Trophoblast cell (in vitro differentiated cells and primary cell): ENCODE measurements at regions not wholly inside any gene's neighbourhood (a gene's known extent, or its start where the extent isn't known, plus 50 kb on each side); places are given as distances from the start of the nearest gene placed in this dataset.
"Not testable (repeated sequence)": the region's sequence is repeated elsewhere in the genome, so short reads cannot be mapped to it uniquely, and the experiment has no call there.

Experiments
- DNase-seq, 2 donors: peaks; one replicate each; pipeline ENCODE4 v3.0.0-alpha.2; 2016
- H2AFZ ChIP-seq: 2 replicates; pipeline ENCODE4 v1.6.1; 2013; ENCODE audit warnings: low read length, moderate library complexity, mild to moderate bottlenecking; ENCODE audit not compliant: insufficient read depth, poor library complexity
- H2AK5ac ChIP-seq: 2 replicates; pipeline ENCODE4 v1.6.1; 2013; ENCODE audit warnings: mild to moderate bottlenecking, low read length
- H2BK120ac ChIP-seq: 2 replicates; pipeline ENCODE4 v1.6.1; 2013; ENCODE audit warnings: low read length, mild to moderate bottlenecking, moderate library complexity; ENCODE audit not compliant: insufficient read depth, poor library complexity
- H2BK12ac ChIP-seq: 2 replicates; pipeline ENCODE4 v1.6.1; 2013; ENCODE audit warnings: mild to moderate bottlenecking, low read length, moderate library complexity
- H2BK5ac ChIP-seq: 2 replicates; pipeline ENCODE4 v1.6.1; 2013; ENCODE audit warnings: low read length, low read depth, moderate library complexity, mild to moderate bottlenecking; ENCODE audit not compliant: poor library complexity
- H3K14ac ChIP-seq: 2 replicates; pipeline ENCODE4 v1.6.1; 2013; ENCODE audit warnings: mild to moderate bottlenecking, low read length
- H3K18ac ChIP-seq: 2 replicates; pipeline ENCODE4 v1.6.1; 2013; ENCODE audit warnings: mild to moderate bottlenecking, low read length
- H3K23ac ChIP-seq: 2 replicates; pipeline ENCODE4 v1.6.1; 2013; ENCODE audit warnings: low read length
- H3K27ac ChIP-seq: 2 replicates; pipeline ENCODE4 v1.5.1; 2013; ENCODE audit warnings: low read depth, mild to moderate bottlenecking, inconsistent platforms, low read length, moderate library complexity
- H3K27me3 ChIP-seq: 2 replicates; pipeline ENCODE4 v1.6.1; 2013; ENCODE audit warnings: inconsistent platforms, mild to moderate bottlenecking, low read length, moderate library complexity; ENCODE audit not compliant: insufficient read depth
- H3K36me3 ChIP-seq, 2 experiments: 1 replicate in 1 of 2; 2 replicates in 1 of 2; pipeline ENCODE4 v1.6.1; 2013; ENCODE audit warnings: low read length in 2 of 2, mild to moderate bottlenecking in 2 of 2, moderate library complexity in 1 of 2; ENCODE audit not compliant: insufficient read depth in 2 of 2, control insufficient read depth in 1 of 2
- H3K4ac ChIP-seq: 2 replicates; pipeline ENCODE4 v1.6.1; 2013; ENCODE audit warnings: low read depth, mild to moderate bottlenecking, low read length, moderate library complexity
- H3K4me1 ChIP-seq, 2 experiments: 1 replicate in 1 of 2; 2 replicates in 1 of 2; pipeline ENCODE4 v1.6.1; 2013; ENCODE audit warnings: low read length in 2 of 2, mild to moderate bottlenecking in 2 of 2, moderate library complexity in 1 of 2; ENCODE audit not compliant: insufficient read depth in 2 of 2, control insufficient read depth in 1 of 2
- H3K4me2 ChIP-seq: 2 replicates; pipeline ENCODE4 v1.6.1; 2013; ENCODE audit warnings: inconsistent platforms, mild to moderate bottlenecking, low read length, moderate library complexity
- H3K4me3 ChIP-seq: 2 replicates; pipeline ENCODE4 v1.5.1; 2013; ENCODE audit warnings: mild to moderate bottlenecking, low read depth, low read length, inconsistent platforms
- H3K79me1 ChIP-seq: one replicate; pipeline ENCODE4 v1.6.1; 2013; ENCODE audit warnings: low read length
- H3K79me2 ChIP-seq: 2 replicates; pipeline ENCODE4 v1.6.1; 2013; ENCODE audit warnings: low read length, mild to moderate bottlenecking; ENCODE audit not compliant: control insufficient read depth, insufficient read depth, poor library complexity
- H3K9ac ChIP-seq: 2 replicates; pipeline ENCODE4 v1.6.1; 2013; ENCODE audit warnings: mild to moderate bottlenecking, low read length
- H3K9me3 ChIP-seq: 2 replicates; pipeline ENCODE4 v1.6.1; 2013; ENCODE audit warnings: low read depth, mild to moderate bottlenecking, control low read depth, inconsistent platforms, low read length; ENCODE audit not compliant: insufficient read depth
- H4K12ac ChIP-seq: 2 replicates; pipeline ENCODE4 v1.6.1; 2013; ENCODE audit warnings: low read depth, mild to moderate bottlenecking, low read length, moderate library complexity
- H4K8ac ChIP-seq: 2 replicates; pipeline ENCODE4 v1.6.1; 2013; ENCODE audit warnings: low read depth, mild to moderate bottlenecking, low read length, moderate library complexity
- H4K91ac ChIP-seq: one replicate; pipeline ENCODE4 v1.6.1; 2013; ENCODE audit warnings: low read depth, mild to moderate bottlenecking, low read length, moderate library complexity
- WGBS: extraction: QIAGEN DNeasy Blood & Tissue Kit; methylation state at CpG from one replicate; pipeline ENCODE4 v1.1.7; 2013; ENCODE audit warnings: missing lambda C conversion rate; ENCODE audit not compliant: insufficient read length, insufficient coverage; ENCODE audit errors: extremely low coverage; 5-methylcytosine and 5-hydroxymethylcytosine counted together

- Histone ChIP-seq H3K4me3 (no peak overlapping the region), H3K4me2 (no peak overlapping the region), H3K4ac (no peak overlapping the region), H3K27me3 (no peaks in the 10 kb centered on the region), H4K91ac (no peak overlapping the region), H3K18ac (no peak overlapping the region), H3K79me1 (no peaks in the 10 kb centered on the region), H2BK12ac (no peak overlapping the region), H3K23ac (no peak overlapping the region), H3K9me3 (no peaks in the 10 kb centered on the region), H3K4me1 (no peaks in the 10 kb centered on the region), H2AFZ (no peak overlapping the region), H2AK5ac (no peak overlapping the region), H2BK120ac (no peak overlapping the region), H4K12ac (no peak overlapping the region), H3K79me2 (no peaks in the 10 kb centered on the region), H4K8ac (no peak overlapping the region), H3K9ac (no peak overlapping the region), H3K27ac (no peak overlapping the region), H3K14ac (no peak overlapping the region), H2BK5ac (no peak overlapping the region), H3K36me3 (no peaks in the 10 kb centered on the region)
- no peak for DNase-seq
- WGBS: no CpG with 5 or more reads among the region's 2 CpGs
Measured at GRCh38 chr4:42761804-42762203, 104.9 kb upstream of the ATP8A1 start.

- H4K8ac ChIP-seq, H3K9ac ChIP-seq: not testable (repeated sequence)
Measured at GRCh38 chr4:42754965-42755364, 98.1 kb upstream of the ATP8A1 start.

GRCh38 chr4:42751587-42751986, 94.7 kb upstream of the ATP8A1 start:
- no peak for DNase-seq
- H3K9ac ChIP-seq: no peak overlapping the region
- no peak overlapping the region for H3K14ac ChIP-seq
- H3K4me3 ChIP-seq: no peak overlapping the region
- H2AFZ ChIP-seq: no peak overlapping the region
- H2BK120ac ChIP-seq: no peak overlapping the region
- no peaks in the 10 kb centered on the region for H3K9me3 ChIP-seq
- H3K36me3 ChIP-seq: no peaks in the 10 kb centered on the region
- no peaks in the 10 kb centered on the region for H3K79me2 ChIP-seq
- no peaks in the 10 kb centered on the region for H3K27me3 ChIP-seq
- H4K91ac ChIP-seq: no peak overlapping the region
- H3K27ac ChIP-seq: no peak overlapping the region
- no peak overlapping the region for H4K8ac ChIP-seq
- no CpG with 5 or more reads among the region's 1 CpG for WGBS
- H4K12ac ChIP-seq: no peak overlapping the region
- no peak overlapping the region for H3K4me2 ChIP-seq
- no peak overlapping the region for H2BK12ac ChIP-seq
- no peaks in the 10 kb centered on the region for H3K4me1 ChIP-seq
- H3K4ac ChIP-seq: no peak overlapping the region
- no peak overlapping the region for H2AK5ac ChIP-seq
- H3K18ac ChIP-seq: no peak overlapping the region
- no peaks in the 10 kb centered on the region for H3K79me1 ChIP-seq
- no peak overlapping the region for H3K23ac ChIP-seq
- no peak overlapping the region for H2BK5ac ChIP-seq

More at GRCh38 chr4:42754965-42755364, 98.1 kb upstream of the ATP8A1 start:
- not testable (repeated sequence) for H3K4ac ChIP-seq, H3K14ac ChIP-seq, H3K4me3 ChIP-seq, H3K18ac ChIP-seq, H4K91ac ChIP-seq, H4K12ac ChIP-seq, H2BK120ac ChIP-seq, DNase-seq, H2BK12ac ChIP-seq, H3K4me2 ChIP-seq, H3K36me3 ChIP-seq, H3K4me1 ChIP-seq, H2AFZ ChIP-seq, H3K79me2 ChIP-seq, H3K79me1 ChIP-seq, H3K9me3 ChIP-seq, H2BK5ac ChIP-seq, H3K27me3 ChIP-seq, H2AK5ac ChIP-seq, H3K23ac ChIP-seq, H3K27ac ChIP-seq
- no CpG with 5 or more reads among the region's 2 CpGs for WGBS

GRCh38 chr4:42750856-42751255, 94.0 kb upstream of the ATP8A1 start:
- Histone ChIP-seq H4K8ac (no peak overlapping the region), H3K4me1 (no peaks in the 10 kb centered on the region), H3K27me3 (no peaks in the 10 kb centered on the region), H3K9me3 (no peaks in the 10 kb centered on the region), H3K9ac (no peak overlapping the region), H3K18ac (no peak overlapping the region), H3K4me3 (no peak overlapping the region), H2BK5ac (no peak overlapping the region), H4K91ac (no peak overlapping the region), H3K4me2 (no peak overlapping the region), H2BK120ac (no peak overlapping the region), H3K36me3 (no peaks in the 10 kb centered on the region), H4K12ac (no peak overlapping the region), H2AFZ (no peak overlapping the region), H3K79me1 (no peaks in the 10 kb centered on the region), H3K14ac (no peak overlapping the region), H2BK12ac (no peak overlapping the region), H3K23ac (no peak overlapping the region), H2AK5ac (no peak overlapping the region), H3K27ac (no peak overlapping the region), H3K4ac (no peak overlapping the region), H3K79me2 (no peaks in the 10 kb centered on the region)
- WGBS: no CpG with 5 or more reads among the region's 2 CpGs
- DNase-seq: no peak
